ENCODE measurements at regions not wholly inside any gene's neighbourhood (a gene's known extent, or its start where the extent isn't known, plus 50 kb on each side); places are given as distances from the start of the nearest gene placed in this dataset.

DNA sequence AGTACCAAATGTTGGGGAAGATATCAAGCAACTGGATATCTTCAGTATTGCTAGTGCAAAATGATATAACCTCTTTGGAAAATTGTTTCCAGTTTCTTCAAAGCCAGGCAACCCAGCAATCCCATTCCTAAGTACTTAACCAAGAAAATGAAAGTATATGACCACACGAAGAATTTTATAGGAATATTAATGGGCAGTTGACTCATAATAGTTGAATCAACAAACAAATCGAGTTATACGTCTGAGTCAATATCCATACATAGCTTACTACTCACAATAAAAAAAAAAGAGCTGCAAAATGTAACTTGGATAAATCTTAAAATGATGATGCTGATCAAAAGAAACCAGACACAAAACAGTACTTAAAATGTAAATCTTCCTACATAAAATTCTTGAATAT lies 810.4 kb downstream of the METTL4 start:
- DNase-seq (ENCODE audit: low read depth in 1 of 2, low spot score in 1 of 2), result no peak
- Histone ChIP-seq H3K27me3 (ENCODE audit: insufficient read depth, poor library complexity, severe bottlenecking) (peaks cover 4% of the 10 kb centered on the region), H3K4me3 (replicated peaks; ENCODE audit: insufficient read depth, low read length) (no peak overlapping the region), H3K27ac (replicated peaks) (no peak overlapping the region)
- TF ChIP-seq, protein P1, sequence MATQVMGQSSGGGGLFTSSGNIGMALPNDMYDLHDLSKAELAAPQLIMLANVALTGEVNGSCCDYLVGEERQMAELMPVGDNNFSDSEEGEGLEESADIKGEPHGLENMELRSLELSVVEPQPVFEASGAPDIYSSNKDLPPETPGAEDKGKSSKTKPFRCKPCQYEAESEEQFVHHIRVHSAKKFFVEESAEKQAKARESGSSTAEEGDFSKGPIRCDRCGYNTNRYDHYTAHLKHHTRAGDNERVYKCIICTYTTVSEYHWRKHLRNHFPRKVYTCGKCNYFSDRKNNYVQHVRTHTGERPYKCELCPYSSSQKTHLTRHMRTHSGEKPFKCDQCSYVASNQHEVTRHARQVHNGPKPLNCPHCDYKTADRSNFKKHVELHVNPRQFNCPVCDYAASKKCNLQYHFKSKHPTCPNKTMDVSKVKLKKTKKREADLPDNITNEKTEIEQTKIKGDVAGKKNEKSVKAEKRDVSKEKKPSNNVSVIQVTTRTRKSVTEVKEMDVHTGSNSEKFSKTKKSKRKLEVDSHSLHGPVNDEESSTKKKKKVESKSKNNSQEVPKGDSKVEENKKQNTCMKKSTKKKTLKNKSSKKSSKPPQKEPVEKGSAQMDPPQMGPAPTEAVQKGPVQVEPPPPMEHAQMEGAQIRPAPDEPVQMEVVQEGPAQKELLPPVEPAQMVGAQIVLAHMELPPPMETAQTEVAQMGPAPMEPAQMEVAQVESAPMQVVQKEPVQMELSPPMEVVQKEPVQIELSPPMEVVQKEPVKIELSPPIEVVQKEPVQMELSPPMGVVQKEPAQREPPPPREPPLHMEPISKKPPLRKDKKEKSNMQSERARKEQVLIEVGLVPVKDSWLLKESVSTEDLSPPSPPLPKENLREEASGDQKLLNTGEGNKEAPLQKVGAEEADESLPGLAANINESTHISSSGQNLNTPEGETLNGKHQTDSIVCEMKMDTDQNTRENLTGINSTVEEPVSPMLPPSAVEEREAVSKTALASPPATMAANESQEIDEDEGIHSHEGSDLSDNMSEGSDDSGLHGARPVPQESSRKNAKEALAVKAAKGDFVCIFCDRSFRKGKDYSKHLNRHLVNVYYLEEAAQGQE (IDR thresholded peaks at IDR 0.05; ENCODE audit: insufficient replicate concordance, low read depth), result no peak
- TF ChIP-seq SPI1 (IDR thresholded peaks at IDR 0.05; ENCODE audit: borderline replicate concordance, low read depth), result no peak
- TF ChIP-seq, protein P2, sequence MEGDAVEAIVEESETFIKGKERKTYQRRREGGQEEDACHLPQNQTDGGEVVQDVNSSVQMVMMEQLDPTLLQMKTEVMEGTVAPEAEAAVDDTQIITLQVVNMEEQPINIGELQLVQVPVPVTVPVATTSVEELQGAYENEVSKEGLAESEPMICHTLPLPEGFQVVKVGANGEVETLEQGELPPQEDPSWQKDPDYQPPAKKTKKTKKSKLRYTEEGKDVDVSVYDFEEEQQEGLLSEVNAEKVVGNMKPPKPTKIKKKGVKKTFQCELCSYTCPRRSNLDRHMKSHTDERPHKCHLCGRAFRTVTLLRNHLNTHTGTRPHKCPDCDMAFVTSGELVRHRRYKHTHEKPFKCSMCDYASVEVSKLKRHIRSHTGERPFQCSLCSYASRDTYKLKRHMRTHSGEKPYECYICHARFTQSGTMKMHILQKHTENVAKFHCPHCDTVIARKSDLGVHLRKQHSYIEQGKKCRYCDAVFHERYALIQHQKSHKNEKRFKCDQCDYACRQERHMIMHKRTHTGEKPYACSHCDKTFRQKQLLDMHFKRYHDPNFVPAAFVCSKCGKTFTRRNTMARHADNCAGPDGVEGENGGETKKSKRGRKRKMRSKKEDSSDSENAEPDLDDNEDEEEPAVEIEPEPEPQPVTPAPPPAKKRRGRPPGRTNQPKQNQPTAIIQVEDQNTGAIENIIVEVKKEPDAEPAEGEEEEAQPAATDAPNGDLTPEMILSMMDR (IDR thresholded peaks at IDR 0.05; ENCODE audit: insufficient read depth, low read length), result no peak
- TF ChIP-seq POLR2AphosphoS5 (IDR thresholded peaks at IDR 0.05; ENCODE audit: low read depth), result no peak
- no peak for TF ChIP-seq GABPA (IDR thresholded peaks at IDR 0.05; ENCODE audit: low read depth)

GRCh38 chr18:1774261-1774660 lies 797.0 kb downstream of the METTL4 start:
- Histone ChIP-seq H3K4me3 (replicated peaks; ENCODE audit: insufficient read depth, low read length) (no peak overlapping the region), H3K27me3 (ENCODE audit: insufficient read depth, poor library complexity, severe bottlenecking) (no peaks in the 10 kb centered on the region), H3K27ac (replicated peaks) (no peak overlapping the region)
- TF ChIP-seq, protein P2 (IDR thresholded peaks at IDR 0.05; ENCODE audit: insufficient read depth, low read length), result no peak
- TF ChIP-seq GABPA (IDR thresholded peaks at IDR 0.05; ENCODE audit: low read depth) (no peak), POLR2AphosphoS5 (IDR thresholded peaks at IDR 0.05; ENCODE audit: low read depth) (no peak), SPI1 (IDR thresholded peaks at IDR 0.05; ENCODE audit: borderline replicate concordance, low read depth) (no peak)
- TF ChIP-seq, protein P1 (IDR thresholded peaks at IDR 0.05; ENCODE audit: insufficient replicate concordance, low read depth), result no peak
- no peak for DNase-seq (ENCODE audit: low read depth in 1 of 2, low spot score in 1 of 2)

GRCh38 chr18:1777843-1778242 lies 793.5 kb downstream of the METTL4 start:
- no peak overlapping the region for H3K27ac ChIP-seq (replicated peaks)
- H3K4me3 ChIP-seq (replicated peaks; ENCODE audit: insufficient read depth, low read length), result no peak overlapping the region
- TF ChIP-seq, protein P1 (IDR thresholded peaks at IDR 0.05; ENCODE audit: insufficient replicate concordance, low read depth), result no peak
- no peak for TF ChIP-seq GABPA (IDR thresholded peaks at IDR 0.05; ENCODE audit: low read depth)
- TF ChIP-seq, protein P2 (IDR thresholded peaks at IDR 0.05; ENCODE audit: insufficient read depth, low read length), result no peak
- TF ChIP-seq SPI1 (IDR thresholded peaks at IDR 0.05; ENCODE audit: borderline replicate concordance, low read depth), result no peak
- no peak for TF ChIP-seq POLR2AphosphoS5 (IDR thresholded peaks at IDR 0.05; ENCODE audit: low read depth)
- peak in 1 of 2 experiments; percentile 7 for DNase-seq (ENCODE audit: low read depth in 1 of 2, low spot score in 1 of 2)
- no peaks in the 10 kb centered on the region for H3K27me3 ChIP-seq (ENCODE audit: insufficient read depth, poor library complexity, severe bottlenecking)

All from HL-60 (cell line).